SH-SY5Y (cell line): ENCODE measurements at regions not wholly inside any gene's neighbourhood (a gene's known extent, or its start where the extent isn't known, plus 50 kb on each side); places are given as distances from the start of the nearest gene placed in this dataset.

ENCODE experiments used
- GATA2 ChIP-seq: IDR thresholded peaks from 2 replicates; pipeline ENCODE4 v1.6.1; 2011; ENCODE audit warnings: mild to moderate bottlenecking, low read depth, low read length
- GATA3 ChIP-seq: IDR thresholded peaks from 2 replicates; pipeline ENCODE4 v1.6.1; 2011; ENCODE audit warnings: low read depth, mild to moderate bottlenecking, low read length, moderate library complexity

GRCh38 chr10:62543571-62544355, 169.6 kb downstream of the ZNF365 start:
- TF ChIP-seq GATA3 = no peak
- no peak for TF ChIP-seq GATA2
